ENCODE measurements at regions not wholly inside any gene's neighbourhood (a gene's known extent, or its start where the extent isn't known, plus 50 kb on each side); places are given as distances from the start of the nearest gene placed in this dataset.

DNA sequence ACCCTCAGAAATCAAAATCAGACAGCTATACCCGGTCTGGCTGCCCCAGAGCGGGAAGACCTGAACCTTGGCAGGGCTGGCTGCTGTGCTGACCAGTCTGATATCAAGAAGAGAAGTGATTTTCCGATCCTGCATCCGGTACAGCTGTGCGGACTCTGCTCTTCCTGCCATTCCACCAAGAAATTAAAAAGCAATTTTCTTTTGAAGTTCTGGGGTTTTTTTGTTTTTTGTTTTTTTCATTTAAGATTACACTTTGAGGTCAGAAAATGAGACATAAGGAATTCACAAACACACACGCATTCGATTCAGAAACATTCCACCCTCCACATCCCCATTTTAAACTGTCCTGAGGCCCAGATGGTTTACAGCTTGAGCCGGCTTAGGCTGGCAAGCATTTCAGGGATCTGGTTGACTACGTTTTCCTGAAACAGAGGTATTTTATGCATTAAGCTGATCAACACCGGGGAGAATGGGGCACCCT lies 156.5 kb downstream of the COL6A3 start:
- TF ChIP-seq, protein P1, sequence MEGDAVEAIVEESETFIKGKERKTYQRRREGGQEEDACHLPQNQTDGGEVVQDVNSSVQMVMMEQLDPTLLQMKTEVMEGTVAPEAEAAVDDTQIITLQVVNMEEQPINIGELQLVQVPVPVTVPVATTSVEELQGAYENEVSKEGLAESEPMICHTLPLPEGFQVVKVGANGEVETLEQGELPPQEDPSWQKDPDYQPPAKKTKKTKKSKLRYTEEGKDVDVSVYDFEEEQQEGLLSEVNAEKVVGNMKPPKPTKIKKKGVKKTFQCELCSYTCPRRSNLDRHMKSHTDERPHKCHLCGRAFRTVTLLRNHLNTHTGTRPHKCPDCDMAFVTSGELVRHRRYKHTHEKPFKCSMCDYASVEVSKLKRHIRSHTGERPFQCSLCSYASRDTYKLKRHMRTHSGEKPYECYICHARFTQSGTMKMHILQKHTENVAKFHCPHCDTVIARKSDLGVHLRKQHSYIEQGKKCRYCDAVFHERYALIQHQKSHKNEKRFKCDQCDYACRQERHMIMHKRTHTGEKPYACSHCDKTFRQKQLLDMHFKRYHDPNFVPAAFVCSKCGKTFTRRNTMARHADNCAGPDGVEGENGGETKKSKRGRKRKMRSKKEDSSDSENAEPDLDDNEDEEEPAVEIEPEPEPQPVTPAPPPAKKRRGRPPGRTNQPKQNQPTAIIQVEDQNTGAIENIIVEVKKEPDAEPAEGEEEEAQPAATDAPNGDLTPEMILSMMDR (IDR thresholded peaks at IDR 0.05) = no peak
- TF ChIP-seq POLR2A (IDR thresholded peaks at IDR 0.05) = no peak

Data from esophagus squamous epithelium (tissue), 4 donors.